ENCODE measurements at regions not wholly inside any gene's neighbourhood (a gene's known extent, or its start where the extent isn't known, plus 50 kb on each side); places are given as distances from the start of the nearest gene placed in this dataset.

DNA sequence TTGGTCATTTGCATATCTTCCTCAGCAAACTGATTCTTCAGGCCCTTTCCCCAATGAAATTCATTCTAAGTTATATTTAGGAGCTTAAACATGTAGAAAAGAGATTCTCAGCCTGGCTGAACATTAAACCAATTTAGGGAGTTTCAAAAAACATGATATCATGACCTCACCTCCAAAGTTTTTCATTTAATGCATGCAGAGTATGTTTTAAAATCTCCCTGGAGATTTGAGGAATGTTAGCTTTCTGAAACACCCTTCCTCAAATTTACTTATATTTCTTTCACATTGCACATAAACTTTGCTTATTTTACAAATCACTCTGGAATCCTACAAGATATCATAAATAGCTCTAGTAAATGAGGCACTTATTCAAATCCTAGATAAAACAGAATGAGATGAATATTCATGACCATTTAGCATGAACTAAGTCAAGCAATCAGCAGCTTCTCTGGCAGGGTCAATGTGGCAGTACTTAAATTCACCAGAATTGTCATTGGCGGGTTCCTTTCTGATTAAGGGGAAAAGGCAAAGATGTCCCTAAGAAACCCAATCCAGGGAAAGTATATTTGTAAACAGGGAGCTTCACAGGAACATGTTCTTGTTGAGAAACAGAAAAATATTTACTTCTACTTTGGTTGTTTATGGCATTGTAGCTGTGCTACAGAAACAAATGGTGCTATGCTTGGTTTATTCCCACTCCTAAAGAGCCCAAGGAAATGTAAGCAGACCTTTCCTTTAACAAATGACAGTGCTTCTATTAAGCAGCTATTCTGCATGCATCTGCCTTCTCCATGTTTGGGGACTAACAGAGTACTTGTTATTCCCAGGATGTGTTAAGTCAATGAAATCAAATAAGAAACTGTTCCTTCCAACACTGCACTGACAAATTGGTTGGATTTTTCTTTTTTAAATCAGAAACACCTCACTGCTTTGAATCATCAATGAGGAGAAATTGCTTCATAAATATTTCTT is 162.3 kb downstream of the C11orf87 start:
- TF ChIP-seq, protein P1, sequence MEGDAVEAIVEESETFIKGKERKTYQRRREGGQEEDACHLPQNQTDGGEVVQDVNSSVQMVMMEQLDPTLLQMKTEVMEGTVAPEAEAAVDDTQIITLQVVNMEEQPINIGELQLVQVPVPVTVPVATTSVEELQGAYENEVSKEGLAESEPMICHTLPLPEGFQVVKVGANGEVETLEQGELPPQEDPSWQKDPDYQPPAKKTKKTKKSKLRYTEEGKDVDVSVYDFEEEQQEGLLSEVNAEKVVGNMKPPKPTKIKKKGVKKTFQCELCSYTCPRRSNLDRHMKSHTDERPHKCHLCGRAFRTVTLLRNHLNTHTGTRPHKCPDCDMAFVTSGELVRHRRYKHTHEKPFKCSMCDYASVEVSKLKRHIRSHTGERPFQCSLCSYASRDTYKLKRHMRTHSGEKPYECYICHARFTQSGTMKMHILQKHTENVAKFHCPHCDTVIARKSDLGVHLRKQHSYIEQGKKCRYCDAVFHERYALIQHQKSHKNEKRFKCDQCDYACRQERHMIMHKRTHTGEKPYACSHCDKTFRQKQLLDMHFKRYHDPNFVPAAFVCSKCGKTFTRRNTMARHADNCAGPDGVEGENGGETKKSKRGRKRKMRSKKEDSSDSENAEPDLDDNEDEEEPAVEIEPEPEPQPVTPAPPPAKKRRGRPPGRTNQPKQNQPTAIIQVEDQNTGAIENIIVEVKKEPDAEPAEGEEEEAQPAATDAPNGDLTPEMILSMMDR (IDR thresholded peaks at IDR 0.05; ENCODE audit: extremely low read depth, insufficient read depth, missing control alignments): no peak
- in situ Hi-C loops (cut with MboI; ENCODE audit: low pct_unique_long_range_greater_than_20kb, low sequenced_read_pairs, unreplicated experiment): no loop called here
- DNase-seq (ENCODE audit: low spot score): no peak

DNA sequence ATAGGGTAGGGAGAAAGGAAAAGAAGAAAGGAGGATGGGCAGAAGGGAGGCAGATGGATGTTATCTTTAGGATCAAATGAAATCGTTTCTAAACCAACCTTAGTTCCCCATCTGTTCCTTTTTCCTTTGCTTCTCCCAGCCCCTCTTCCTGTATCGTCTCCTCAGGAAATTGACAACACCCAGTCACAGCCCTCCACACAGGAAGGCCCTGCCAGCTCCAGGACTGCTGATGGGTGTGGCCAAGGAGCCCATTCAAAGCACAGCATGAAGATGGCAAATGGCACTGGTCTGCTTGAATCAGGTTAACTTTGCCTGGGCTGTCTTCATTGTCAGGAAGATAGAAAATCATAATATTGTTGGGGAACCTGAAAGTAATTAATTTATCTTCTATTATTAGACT is 164.8 kb downstream of the C11orf87 start:
- in situ Hi-C loops (cut with MboI; ENCODE audit: low pct_unique_long_range_greater_than_20kb, low sequenced_read_pairs, unreplicated experiment): no loop called here
- no peak for DNase-seq (ENCODE audit: low spot score)
- TF ChIP-seq, protein P1 (IDR thresholded peaks at IDR 0.05; ENCODE audit: extremely low read depth, insufficient read depth, missing control alignments): no peak

DNA sequence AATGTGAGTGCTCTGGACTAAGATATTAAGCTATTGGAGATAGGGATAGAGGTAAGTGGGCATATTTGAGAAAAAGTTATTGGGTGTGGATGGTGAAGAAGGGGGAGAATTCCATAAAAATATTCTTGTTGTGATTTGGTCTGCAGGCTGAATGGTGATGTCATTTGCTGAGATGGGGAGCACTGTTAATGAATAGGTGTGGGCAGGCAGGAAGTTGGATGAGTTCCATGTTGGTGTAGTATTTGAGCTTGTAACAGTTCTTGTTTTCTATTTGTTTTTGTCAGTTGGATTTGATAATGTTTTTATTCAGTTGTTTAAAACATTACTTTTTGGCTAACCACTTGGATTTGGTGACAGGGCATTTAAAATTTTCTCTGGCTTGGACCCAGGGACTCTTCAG is 168.8 kb downstream of the C11orf87 start:
- in situ Hi-C loops (cut with MboI; ENCODE audit: low pct_unique_long_range_greater_than_20kb, low sequenced_read_pairs, unreplicated experiment): no loop called here
- TF ChIP-seq, protein P1 (IDR thresholded peaks at IDR 0.05; ENCODE audit: extremely low read depth, insufficient read depth, missing control alignments): no peak

DNA sequence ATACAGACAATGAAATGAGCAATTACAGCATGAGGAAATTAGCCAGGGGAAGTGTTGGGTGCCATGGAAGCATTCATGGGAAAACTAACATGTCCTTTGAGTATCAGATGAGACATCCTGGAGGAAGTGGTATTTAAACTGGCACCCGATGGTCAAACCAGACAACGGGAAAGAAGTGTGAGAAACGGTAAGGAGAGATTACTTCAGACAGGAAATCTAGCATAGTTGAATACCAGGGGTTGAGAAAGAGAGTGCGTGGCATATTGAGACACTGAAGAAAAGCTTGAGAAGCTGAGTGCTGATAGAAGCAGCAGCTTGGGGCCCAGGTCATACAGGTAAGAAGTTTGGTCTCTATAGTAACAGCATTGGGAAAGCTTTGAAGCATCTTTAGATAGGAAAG is 175.3 kb downstream of the C11orf87 start:
- TF ChIP-seq, protein P1 (IDR thresholded peaks at IDR 0.05; ENCODE audit: extremely low read depth, insufficient read depth, missing control alignments): no peak
- no peak for DNase-seq (ENCODE audit: low spot score)
- in situ Hi-C loops (cut with MboI; ENCODE audit: low pct_unique_long_range_greater_than_20kb, low sequenced_read_pairs, unreplicated experiment): no loop called here

More for the DNA sequence above, 168.8 kb downstream of the C11orf87 start:
- no peak for DNase-seq (ENCODE audit: low spot score)

DNA sequence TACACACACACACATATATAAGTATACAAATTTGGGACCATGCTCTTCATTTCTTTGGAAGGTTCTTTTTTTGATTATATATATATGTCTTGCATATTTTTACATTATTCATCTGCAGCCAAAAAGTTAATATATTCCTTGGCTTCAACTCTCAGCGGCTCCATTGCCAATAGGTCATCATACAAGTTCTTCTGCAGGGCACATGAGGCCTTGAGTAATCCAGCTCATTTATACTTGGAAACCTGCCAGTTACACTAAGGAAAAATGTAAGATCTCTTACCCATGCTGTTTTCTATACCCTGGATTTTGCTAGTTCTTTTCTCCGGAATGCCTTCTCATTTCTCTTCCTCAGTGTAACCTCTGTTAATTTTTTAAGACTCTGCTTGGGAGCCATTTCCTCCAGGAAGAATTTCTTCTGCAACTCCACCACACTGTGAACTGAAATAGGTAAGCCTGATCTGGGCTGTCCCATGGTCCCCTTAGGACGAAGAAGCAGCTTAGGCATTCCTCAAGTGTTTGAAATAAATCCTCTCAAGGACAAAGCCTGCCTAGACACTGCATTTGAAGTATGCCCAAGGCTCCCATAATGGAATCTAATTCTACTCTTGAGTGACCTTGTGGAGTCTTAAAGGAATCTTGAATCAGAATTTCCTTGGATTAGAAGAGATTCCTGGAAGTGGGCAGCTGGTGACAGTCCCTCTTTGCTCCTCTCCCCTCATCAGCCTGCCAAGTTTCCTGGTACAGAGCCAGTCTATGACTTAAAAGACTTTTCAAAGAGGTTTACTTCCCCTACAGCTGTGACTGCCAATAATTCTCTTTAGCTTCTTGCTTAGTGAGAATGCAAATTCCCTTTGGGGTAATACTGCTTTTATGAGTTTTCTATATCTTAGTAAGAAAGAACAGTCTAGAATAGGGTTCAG is 182.8 kb downstream of the C11orf87 start:
- TF ChIP-seq, protein P1 (IDR thresholded peaks at IDR 0.05; ENCODE audit: extremely low read depth, insufficient read depth, missing control alignments): no peak
- in situ Hi-C loops (cut with MboI; ENCODE audit: low pct_unique_long_range_greater_than_20kb, low sequenced_read_pairs, unreplicated experiment): no loop called here
- no peak for DNase-seq (ENCODE audit: low spot score)

DNA sequence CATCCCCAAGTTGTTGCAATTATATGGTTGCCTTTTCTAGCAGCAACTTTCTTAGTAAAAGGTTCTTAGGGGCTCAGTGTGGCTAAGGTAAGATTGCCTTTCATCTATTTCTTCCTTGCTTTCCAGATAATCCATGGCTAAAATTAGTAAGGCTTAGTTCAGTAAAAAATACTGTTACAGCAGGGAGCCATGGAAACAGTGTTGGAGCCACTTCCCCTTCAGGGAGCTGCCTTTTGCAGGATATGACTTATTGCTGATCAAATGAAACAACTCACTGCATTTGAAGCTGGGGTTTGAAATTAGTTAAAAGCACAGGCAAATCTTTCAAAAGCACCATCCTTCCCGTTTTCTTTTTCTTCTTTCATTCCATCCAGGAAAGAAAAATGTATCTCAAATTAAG is 184.3 kb downstream of the C11orf87 start:
- in situ Hi-C loops (cut with MboI; ENCODE audit: low pct_unique_long_range_greater_than_20kb, low sequenced_read_pairs, unreplicated experiment): no loop called here
- DNase-seq (ENCODE audit: low spot score): no peak
- TF ChIP-seq, protein P1 (IDR thresholded peaks at IDR 0.05; ENCODE audit: extremely low read depth, insufficient read depth, missing control alignments): no peak

Data from GM13977 (cell line).